ENCODE measurements at regions not wholly inside any gene's neighbourhood (a gene's known extent, or its start where the extent isn't known, plus 50 kb on each side); places are given as distances from the start of the nearest gene placed in this dataset.

DNA sequence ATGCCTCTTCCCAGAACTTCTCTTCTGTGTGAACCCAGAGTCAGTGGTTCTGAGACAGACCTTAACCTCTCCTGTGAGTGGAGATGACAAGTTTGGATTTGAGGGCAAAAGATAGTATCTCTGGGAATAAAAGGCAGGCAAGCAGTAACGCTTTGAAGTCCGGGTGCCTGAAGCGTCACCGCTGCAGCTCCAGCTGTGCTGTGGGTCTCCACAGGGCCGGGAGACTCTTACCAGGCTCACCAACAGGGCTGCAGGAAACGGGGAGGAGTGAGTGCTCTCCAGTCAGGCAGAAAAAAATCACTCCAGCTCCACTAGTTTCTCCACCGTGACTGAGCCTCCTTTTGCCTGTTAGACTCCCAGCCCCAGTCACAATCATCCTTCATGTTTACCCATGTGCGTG lies 79.7 kb upstream of the MAP4K4 start:
- no peak for TF ChIP-seq MAFK (IDR thresholded peaks at IDR 0.05; ENCODE audit: low read depth, low read length)
- no peak for TF ChIP-seq TAF7 (optimal IDR thresholded peaks at IDR 0.05; ENCODE audit: borderline replicate concordance, low read depth, low read length)
- TF ChIP-seq TEAD4 (IDR thresholded peaks at IDR 0.05; ENCODE audit: low read depth, low read length), result no peak
- TF ChIP-seq, protein P1, sequence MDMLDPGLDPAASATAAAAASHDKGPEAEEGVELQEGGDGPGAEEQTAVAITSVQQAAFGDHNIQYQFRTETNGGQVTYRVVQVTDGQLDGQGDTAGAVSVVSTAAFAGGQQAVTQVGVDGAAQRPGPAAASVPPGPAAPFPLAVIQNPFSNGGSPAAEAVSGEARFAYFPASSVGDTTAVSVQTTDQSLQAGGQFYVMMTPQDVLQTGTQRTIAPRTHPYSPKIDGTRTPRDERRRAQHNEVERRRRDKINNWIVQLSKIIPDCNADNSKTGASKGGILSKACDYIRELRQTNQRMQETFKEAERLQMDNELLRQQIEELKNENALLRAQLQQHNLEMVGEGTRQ (IDR thresholded peaks at IDR 0.05; ENCODE audit: low read length), result no peak
- TF ChIP-seq POLR2AphosphoS5 (IDR thresholded peaks at IDR 0.05; ENCODE audit: low read depth, low read length), result no peak
- TF ChIP-seq KDM1A (IDR thresholded peaks at IDR 0.05; ENCODE audit: borderline replicate concordance, low read length), result no peak
- TF ChIP-seq SAP30 (IDR thresholded peaks at IDR 0.05; ENCODE audit: insufficient read depth, insufficient replicate concordance, low read length), result no peak
- no peak for TF ChIP-seq CHD2 (IDR thresholded peaks at IDR 0.05; ENCODE audit: low read length)
- no peak for TF ChIP-seq RXRA (IDR thresholded peaks at IDR 0.05; ENCODE audit: insufficient read depth, low read depth, low read length)
- TF ChIP-seq, protein P2, sequence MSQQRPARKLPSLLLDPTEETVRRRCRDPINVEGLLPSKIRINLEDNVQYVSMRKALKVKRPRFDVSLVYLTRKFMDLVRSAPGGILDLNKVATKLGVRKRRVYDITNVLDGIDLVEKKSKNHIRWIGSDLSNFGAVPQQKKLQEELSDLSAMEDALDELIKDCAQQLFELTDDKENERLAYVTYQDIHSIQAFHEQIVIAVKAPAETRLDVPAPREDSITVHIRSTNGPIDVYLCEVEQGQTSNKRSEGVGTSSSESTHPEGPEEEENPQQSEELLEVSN (IDR thresholded peaks at IDR 0.05), result no peak
- TF ChIP-seq BACH1 (IDR thresholded peaks at IDR 0.05; ENCODE audit: low read length), result no peak
- no peak for TF ChIP-seq BCL11A (IDR thresholded peaks at IDR 0.05; ENCODE audit: low read depth in 2 of 2, low read length in 2 of 2)
- TF ChIP-seq CEBPB (IDR thresholded peaks at IDR 0.05; ENCODE audit: low read depth, low read length), result no peak
- no peak for TF ChIP-seq TBP (IDR thresholded peaks at IDR 0.05; ENCODE audit: low read depth, low read length)
- ChIA-PET POLR2A (ENCODE audit: partially characterized antibody) (no interaction called here), CTCF (ENCODE audit: partially characterized antibody) (interaction anchor here (0.8 to 1.3 kb wide), 3 partner anchors 8 to 163 kb away, joined by 3 to 4 read pairs (median 3); no protein-coding TSS in a partner anchor)
- H3K9ac ChIP-seq (replicated peaks in 1 of 4; ENCODE audit: extremely low read depth in 1 of 4, low read depth in 3 of 4, low read length in 3 of 4), result no peak overlapping the region
- no peaks in the 10 kb centered on the region for H4K20me1 ChIP-seq (replicated peaks in 1 of 2; ENCODE audit: control insufficient read depth in 1 of 2, insufficient read depth in 2 of 2, low read length in 2 of 2)
- no peak overlapping the region for H4K5ac ChIP-seq (ENCODE audit: insufficient read length, low read depth, low read length)
- no peak overlapping the region for H3K14ac ChIP-seq (ENCODE audit: insufficient read length)
- H2BK15ac ChIP-seq (ENCODE audit: low read length), result no peak overlapping the region
- H3K4me3 ChIP-seq (ENCODE audit: extremely low read depth in 1 of 4, insufficient read depth in 2 of 4, low read depth in 3 of 4, low read length in 4 of 4), result no peak overlapping the region
- H3K9me3 ChIP-seq (ENCODE audit: insufficient read depth in 2 of 2, low read depth in 1 of 2, low read length in 1 of 2), result no peaks in the 10 kb centered on the region
- no peak overlapping the region for H4K91ac ChIP-seq (replicated peaks; ENCODE audit: insufficient read length, low read length)
- H3K23me2 ChIP-seq (ENCODE audit: low read depth, low read length), result no peaks in the 10 kb centered on the region
- H3K4me2 ChIP-seq (ENCODE audit: insufficient read depth in 1 of 2, low read depth in 2 of 2, low read length in 2 of 2), result no peak overlapping the region
- H3K36me3 ChIP-seq (ENCODE audit: control insufficient read depth in 2 of 4, insufficient read depth in 4 of 4, low read length in 3 of 4), result no peaks in the 10 kb centered on the region
- H3K4me1 ChIP-seq (replicated peaks in 1 of 4; ENCODE audit: control insufficient read depth in 3 of 4, insufficient read depth in 4 of 4, low read length in 3 of 4), result no peaks in the 10 kb centered on the region; a peak in 1 of 7 replicates
- no peak overlapping the region for H2BK20ac ChIP-seq (ENCODE audit: low read length)
- H4K8ac ChIP-seq (ENCODE audit: extremely low read depth, insufficient read depth, low read length), result no peak overlapping the region
- H2BK12ac ChIP-seq (ENCODE audit: low read depth, low read length), result no peak overlapping the region
- DNase-seq (ENCODE audit: low read depth in 1 of 2, low spot score in 2 of 2), result no peak
- H3K18ac ChIP-seq (ENCODE audit: extremely low read depth, low read length), result no peak overlapping the region
- H3K4ac ChIP-seq (replicated peaks; ENCODE audit: insufficient read length, low read depth, low read length), result no peak overlapping the region
- H2AFZ ChIP-seq (ENCODE audit: low read length), result 0 out of 2 replicates have a peak overlapping the region, but pooled peaks have one; percentile 3
- H3K27me3 ChIP-seq (replicated peaks in 1 of 4; ENCODE audit: control insufficient read depth in 3 of 4, extremely low read depth in 1 of 4, insufficient read depth in 3 of 4, low read length in 3 of 4), result no peaks in the 10 kb centered on the region
- no peak overlapping the region for H3K56ac ChIP-seq (replicated peaks; ENCODE audit: insufficient read length, low read depth, low read length)
- no peak overlapping the region for H3K23ac ChIP-seq (ENCODE audit: insufficient read length)
- no peak overlapping the region for H2AK5ac ChIP-seq (ENCODE audit: low read depth, low read length)
- no peak for FAIRE-seq
- H3K79me2 ChIP-seq (ENCODE audit: control insufficient read depth in 1 of 2, insufficient read depth in 2 of 2, low read length in 2 of 2), result no peaks in the 10 kb centered on the region
- WGBS, 2 experiments (ENCODE audit: extremely low coverage in 1 of 2, insufficient coverage in 1 of 2, insufficient read length in 1 of 2, insufficient replicate concordance in 2 of 2, low coverage in 1 of 2, low lambda C conversion rate in 2 of 2, missing lambda C conversion rate in 1 of 2), result 90% methylated on average over 8 of the region's 8 CpGs; no CpG with 5 or more reads in 1 of the 2 experiments
- no peaks in the 10 kb centered on the region for H3K79me1 ChIP-seq (ENCODE audit: low read depth, low read length)
- H2BK120ac ChIP-seq (replicated peaks; ENCODE audit: low read depth, low read length), result no peak overlapping the region
- H3K27ac ChIP-seq (ENCODE audit: low read depth, low read length), result no peak overlapping the region
- H2BK5ac ChIP-seq (ENCODE audit: low read depth, low read length), result no peak overlapping the region

Measured in H1 (cell line).